ENCODE measurements at regions not wholly inside any gene's neighbourhood (a gene's known extent, or its start where the extent isn't known, plus 50 kb on each side); places are given as distances from the start of the nearest gene placed in this dataset.

DNA sequence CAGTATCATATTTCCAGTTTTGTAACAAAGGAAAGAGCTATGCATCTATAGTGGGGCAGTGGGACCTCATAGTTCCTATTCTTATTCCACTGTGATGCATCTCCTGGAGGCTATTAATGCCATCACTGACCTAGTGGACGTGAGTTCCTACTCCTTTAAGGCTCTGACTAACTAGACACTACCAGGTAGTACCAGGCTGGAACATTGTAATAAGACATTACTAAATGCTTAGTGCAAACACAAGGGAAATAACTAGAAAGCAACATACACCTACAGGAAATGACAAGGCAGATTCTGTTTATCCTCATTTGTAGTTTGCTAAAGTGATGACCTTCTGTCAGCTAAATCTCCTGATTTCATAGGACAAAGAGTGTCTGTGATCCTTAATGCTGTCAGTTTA, 192.5 kb downstream of the POSTN start:
- no peak for TF ChIP-seq POLR2A (IDR thresholded peaks at IDR 0.05)
- TF ChIP-seq, protein P1, sequence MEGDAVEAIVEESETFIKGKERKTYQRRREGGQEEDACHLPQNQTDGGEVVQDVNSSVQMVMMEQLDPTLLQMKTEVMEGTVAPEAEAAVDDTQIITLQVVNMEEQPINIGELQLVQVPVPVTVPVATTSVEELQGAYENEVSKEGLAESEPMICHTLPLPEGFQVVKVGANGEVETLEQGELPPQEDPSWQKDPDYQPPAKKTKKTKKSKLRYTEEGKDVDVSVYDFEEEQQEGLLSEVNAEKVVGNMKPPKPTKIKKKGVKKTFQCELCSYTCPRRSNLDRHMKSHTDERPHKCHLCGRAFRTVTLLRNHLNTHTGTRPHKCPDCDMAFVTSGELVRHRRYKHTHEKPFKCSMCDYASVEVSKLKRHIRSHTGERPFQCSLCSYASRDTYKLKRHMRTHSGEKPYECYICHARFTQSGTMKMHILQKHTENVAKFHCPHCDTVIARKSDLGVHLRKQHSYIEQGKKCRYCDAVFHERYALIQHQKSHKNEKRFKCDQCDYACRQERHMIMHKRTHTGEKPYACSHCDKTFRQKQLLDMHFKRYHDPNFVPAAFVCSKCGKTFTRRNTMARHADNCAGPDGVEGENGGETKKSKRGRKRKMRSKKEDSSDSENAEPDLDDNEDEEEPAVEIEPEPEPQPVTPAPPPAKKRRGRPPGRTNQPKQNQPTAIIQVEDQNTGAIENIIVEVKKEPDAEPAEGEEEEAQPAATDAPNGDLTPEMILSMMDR (IDR thresholded peaks at IDR 0.05), result no peak
